HEK293T (cell line): ENCODE measurements at regions not wholly inside any gene's neighbourhood (a gene's known extent, or its start where the extent isn't known, plus 50 kb on each side); places are given as distances from the start of the nearest gene placed in this dataset.

ENCODE experiments used
- BHLHE40 ChIP-seq: fragments of 450-650 bp; IDR thresholded peaks from 2 replicates; pipeline ENCODE4 v1.6.1; 2016; ENCODE audit warnings: mild to moderate bottlenecking, moderate library complexity, borderline replicate concordance
- ELF4 ChIP-seq: fragments of 450-650 bp; IDR thresholded peaks from 2 replicates; pipeline ENCODE4 v1.6.1; 2017; ENCODE audit warnings: antibody characterized with exemption
- FOXK2 ChIP-seq: fragments of 450-650 bp; IDR thresholded peaks from 2 replicates; pipeline ENCODE4 v1.6.1; 2016; ENCODE audit warnings: mild to moderate bottlenecking
- FOXM1 ChIP-seq: fragments of 450-650 bp; IDR thresholded peaks from 2 replicates; pipeline ENCODE4 v1.6.1; 2017; ENCODE audit warnings: mild to moderate bottlenecking, borderline replicate concordance
- HDGF ChIP-seq: fragments of 450-650 bp; IDR thresholded peaks from 2 replicates; pipeline ENCODE4 v1.6.1; 2017; ENCODE audit warnings: antibody characterized with exemption, borderline replicate concordance
- LEF1 ChIP-seq: fragments of 450-650 bp; IDR thresholded peaks from 2 replicates; pipeline ENCODE4 v1.6.1; 2017; ENCODE audit warnings: mild to moderate bottlenecking, borderline replicate concordance
- NFRKB ChIP-seq: fragments of 450-650 bp; IDR thresholded peaks from 2 replicates; pipeline ENCODE4 v1.6.1; 2016; ENCODE audit warnings: mild to moderate bottlenecking, moderate library complexity
- SP1 ChIP-seq: fragments of 450-650 bp; IDR thresholded peaks from 2 replicates; pipeline ENCODE4 v1.6.1; 2017
- SUZ12 ChIP-seq: fragments of 450-650 bp; IDR thresholded peaks from 2 replicates; pipeline ENCODE4 v1.6.1; 2016; ENCODE audit warnings: mild to moderate bottlenecking
- TARDBP ChIP-seq: fragments of 450-650 bp; IDR thresholded peaks from 2 replicates; pipeline ENCODE4 v1.6.1; 2016
- TF ChIP-seq, protein P1 (sequence below): fragments of 450-650 bp; IDR thresholded peaks from 2 replicates; pipeline ENCODE4 v1.6.1; 2016

DNA sequence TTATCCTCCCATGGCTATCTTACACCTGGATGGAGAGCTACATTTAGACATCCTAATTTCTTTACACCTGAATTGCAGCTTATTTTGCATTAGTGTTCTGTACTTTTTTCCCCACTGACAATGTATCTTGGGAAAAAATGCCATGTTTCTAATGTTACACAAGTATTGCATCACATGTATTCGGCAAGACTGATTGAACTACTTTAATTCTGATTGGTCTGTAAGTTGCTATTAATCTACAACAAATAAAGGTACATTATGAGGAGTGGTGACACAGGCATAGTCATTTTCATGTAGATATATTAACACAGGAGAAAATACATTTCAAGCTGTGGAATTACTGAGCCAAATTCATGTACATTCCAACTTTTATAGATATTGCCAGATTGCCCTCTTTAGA, 558.0 kb downstream of the TRIML1 start:
- TF ChIP-seq LEF1 (no peak), SUZ12 (no peak), FOXM1 (no peak), TARDBP (no peak), ELF4 (no peak), SP1 (no peak), BHLHE40 (no peak), HDGF (no peak), FOXK2 (no peak), NFRKB (no peak)
- TF ChIP-seq, protein P1, sequence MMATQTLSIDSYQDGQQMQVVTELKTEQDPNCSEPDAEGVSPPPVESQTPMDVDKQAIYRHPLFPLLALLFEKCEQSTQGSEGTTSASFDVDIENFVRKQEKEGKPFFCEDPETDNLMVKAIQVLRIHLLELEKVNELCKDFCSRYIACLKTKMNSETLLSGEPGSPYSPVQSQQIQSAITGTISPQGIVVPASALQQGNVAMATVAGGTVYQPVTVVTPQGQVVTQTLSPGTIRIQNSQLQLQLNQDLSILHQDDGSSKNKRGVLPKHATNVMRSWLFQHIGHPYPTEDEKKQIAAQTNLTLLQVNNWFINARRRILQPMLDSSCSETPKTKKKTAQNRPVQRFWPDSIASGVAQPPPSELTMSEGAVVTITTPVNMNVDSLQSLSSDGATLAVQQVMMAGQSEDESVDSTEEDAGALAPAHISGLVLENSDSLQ, result no peak
